Right ventricle myocardium inferior (tissue), 1 donor: ENCODE measurements at regions not wholly inside any gene's neighbourhood (a gene's known extent, or its start where the extent isn't known, plus 50 kb on each side); places are given as distances from the start of the nearest gene placed in this dataset.

Source experiments
- ATAC-seq: fragments of 200-7000 bp; cut with Tn5 transposase; one replicate; pipeline ENCODE4 v1.9.1; 2020; ENCODE audit warnings: mild to moderate bottlenecking, moderate library complexity
- DNase-seq: peaks from one replicate; pipeline ENCODE4 v3.0.0; 2021; ENCODE audit errors: missing footprints
- intact Hi-C: fragments of 100-400 bp; cut with DNase I; formaldehyde crosslinking; loops from one replicate; pipeline ENCODE4 v1.11.0; 2022
- donor health status: DM: no; HTN: yes; CAD: no; lungs with severe emphysema.

- intact Hi-C loops: no loop called here
- DNase-seq (no peak), ATAC-seq (no peak)
These were observed 351.9 kb downstream of the SEC14L1 start for GRCh38 chr17:77492446-77493237.

GRCh38 chr17:77493238-77493820, 352.6 kb downstream of the SEC14L1 start:
- intact Hi-C loops: no loop called here
- no peak for ATAC-seq
- DNase-seq: no peak

GRCh38 chr17:77493901-77494663, 353.3 kb downstream of the SEC14L1 start:
- intact Hi-C loops: no loop called here
- DNase-seq: no peak
- ATAC-seq: no peak

GRCh38 chr17:77494664-77495435, 354.1 kb downstream of the SEC14L1 start:
- DNase-seq (peak; percentile 91), ATAC-seq (peak; percentile 64)
- intact Hi-C loops: loop anchor here (1.0 kb wide), 2 partner anchors 65 to 164 kb away; no protein-coding TSS in a partner anchor

GRCh38 chr17:77495575-77495974, 354.8 kb downstream of the SEC14L1 start:
- DNase-seq: no peak
- intact Hi-C loops: loop anchor here (1.0 kb wide), 2 partner anchors 65 to 164 kb away; no protein-coding TSS in a partner anchor

GRCh38 chr17:77496401-77496801, 355.6 kb downstream of the SEC14L1 start:
- ATAC-seq: no peak
- no peak for DNase-seq
- intact Hi-C loops: no loop called here

More at GRCh38 chr17:77495575-77495974, 354.8 kb downstream of the SEC14L1 start:
- ATAC-seq: no peak

- intact Hi-C loops: no loop called here
- DNase-seq (no peak), ATAC-seq (no peak)
These were observed 356.2 kb downstream of the SEC14L1 start for GRCh38 chr17:77496831-77497577.

GRCh38 chr17:77497578-77497934, 356.8 kb downstream of the SEC14L1 start:
- no peak for ATAC-seq
- no peak for DNase-seq
- intact Hi-C loops: no loop called here

GRCh38 chr17:77498091-77498741, 357.4 kb downstream of the SEC14L1 start:
- intact Hi-C loops: no loop called here

GRCh38 chr17:77498791-77499698, 358.3 kb downstream of the SEC14L1 start:
- ATAC-seq (no peak), DNase-seq (no peak)
- intact Hi-C loops: no loop called here

More at GRCh38 chr17:77498091-77498741, 357.4 kb downstream of the SEC14L1 start:
- ATAC-seq (no peak), DNase-seq (no peak)

- intact Hi-C loops: no loop called here
- ATAC-seq (no peak), DNase-seq (no peak)
These were observed 359.1 kb downstream of the SEC14L1 start for GRCh38 chr17:77499699-77500435.

GRCh38 chr17:77501101-77501566, 360.4 kb downstream of the SEC14L1 start:
- no peak for DNase-seq
- ATAC-seq: no peak
- intact Hi-C loops: no loop called here

- intact Hi-C loops: no loop called here
- ATAC-seq (no peak), DNase-seq (no peak)
These were observed 361.2 kb downstream of the SEC14L1 start for GRCh38 chr17:77501751-77502625.

- DNase-seq (no peak), ATAC-seq (no peak)
- intact Hi-C loops: no loop called here
These were observed 362.0 kb downstream of the SEC14L1 start for GRCh38 chr17:77502626-77503292.

GRCh38 chr17:77503293-77503655, 362.5 kb downstream of the SEC14L1 start:
- DNase-seq: no peak
- intact Hi-C loops: no loop called here
- no peak for ATAC-seq
